Liver (tissue), 2 donors: ENCODE measurements at regions not wholly inside any gene's neighbourhood (a gene's known extent, or its start where the extent isn't known, plus 50 kb on each side); places are given as distances from the start of the nearest gene placed in this dataset.

Source experiments
- CTCF ChIP-seq: fragments of 150-350 bp; IDR thresholded peaks from 2 replicates; pipeline ENCODE4 v1.5.1; 2017; ENCODE audit warnings: improper control_type of control experiment, low read depth, low read length; ENCODE audit not compliant: missing input control
- MAX ChIP-seq: IDR thresholded peaks from 2 replicates; pipeline ENCODE4 v1.6.1; 2016; ENCODE audit warnings: antibody characterized with exemption
- REST ChIP-seq: IDR thresholded peaks from 2 replicates; pipeline ENCODE4 v1.6.1; 2016; ENCODE audit warnings: antibody characterized with exemption, mild to moderate bottlenecking
- YY1 ChIP-seq: IDR thresholded peaks from 2 replicates; pipeline ENCODE4 v1.6.1; 2016; ENCODE audit warnings: antibody characterized with exemption, mild to moderate bottlenecking
- donor health status: healthy.

- no peak for TF ChIP-seq MAX
- TF ChIP-seq CTCF, result no peak
- TF ChIP-seq YY1, result no peak
- TF ChIP-seq REST, result no peak
Measured at GRCh38 chr3:105006164-105006563, 360.5 kb upstream of the ALCAM start.
